8988T (cell line): ENCODE measurements at regions not wholly inside any gene's neighbourhood (a gene's known extent, or its start where the extent isn't known, plus 50 kb on each side); places are given as distances from the start of the nearest gene placed in this dataset.

Experiments
- DNase-seq: peaks from one replicate; pipeline ENCODE4 v3.0.0; 2011

DNA sequence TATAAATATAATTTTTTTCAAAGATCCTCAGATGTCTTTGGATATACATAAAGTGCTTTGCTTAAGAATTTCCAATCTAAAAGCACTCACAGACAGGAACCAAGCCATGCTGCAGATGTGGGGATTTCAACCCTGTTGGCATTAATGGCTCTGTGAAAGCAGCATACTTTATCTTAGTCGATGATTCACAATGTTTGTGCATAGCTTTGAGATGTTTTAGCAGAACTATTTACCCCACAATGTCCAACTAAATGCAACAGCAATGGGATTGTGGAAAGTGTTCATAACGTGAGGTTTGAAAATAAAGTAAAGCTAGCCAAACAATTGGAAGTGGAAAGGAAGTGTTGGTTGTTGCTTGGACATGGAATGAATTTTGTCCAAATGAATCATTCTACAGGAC, 371.4 kb downstream of the SOX2 start:
- DNase-seq: no peak

DNA sequence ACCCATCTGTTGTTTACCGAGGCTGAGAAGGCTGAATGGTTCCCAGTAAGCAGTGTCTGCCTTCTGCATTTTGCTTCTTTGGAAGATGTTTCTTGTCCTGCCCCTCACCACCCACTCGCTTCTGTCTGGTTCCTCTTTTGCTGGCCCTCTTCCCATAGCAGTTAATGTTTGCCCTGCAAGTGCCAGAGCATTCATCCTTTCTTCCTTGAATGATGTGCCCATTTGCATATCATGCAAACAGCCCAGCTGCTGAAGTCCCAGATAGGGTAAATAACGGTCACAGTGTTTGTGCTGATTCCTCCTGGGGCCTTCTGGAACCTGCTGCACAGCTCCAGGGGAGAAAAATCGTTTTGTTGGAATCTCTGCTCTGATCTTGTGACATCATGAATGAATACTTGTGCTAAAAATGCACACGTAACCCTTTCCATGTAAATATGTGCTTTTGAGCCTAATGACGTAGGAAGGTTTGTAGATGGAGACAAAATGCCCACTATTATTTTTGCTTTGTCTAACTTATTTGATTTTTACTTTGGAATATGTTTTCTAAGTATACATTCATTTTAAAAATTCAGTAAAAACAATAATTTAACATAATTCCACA, 381.0 kb downstream of the SOX2 start:
- no peak for DNase-seq

DNA sequence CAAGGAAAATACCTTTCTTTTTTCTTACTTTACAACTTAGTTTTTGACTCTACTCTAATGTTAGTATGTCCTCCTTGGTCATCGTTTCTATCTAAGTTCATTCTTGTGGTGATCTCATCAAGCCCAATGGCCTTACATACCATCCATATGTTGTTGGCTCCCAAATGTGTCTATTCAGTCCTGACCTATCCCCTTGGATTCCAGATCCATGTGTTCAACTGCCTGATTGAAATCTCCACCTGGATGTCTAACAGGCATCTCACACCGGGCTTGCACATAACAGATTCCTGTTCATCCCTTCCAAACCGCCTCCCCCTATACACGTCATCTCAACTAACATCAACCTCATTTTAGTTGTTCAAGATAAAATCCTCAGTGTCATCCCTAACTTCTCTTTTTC, 382.6 kb downstream of the SOX2 start:
- no peak for DNase-seq

DNA sequence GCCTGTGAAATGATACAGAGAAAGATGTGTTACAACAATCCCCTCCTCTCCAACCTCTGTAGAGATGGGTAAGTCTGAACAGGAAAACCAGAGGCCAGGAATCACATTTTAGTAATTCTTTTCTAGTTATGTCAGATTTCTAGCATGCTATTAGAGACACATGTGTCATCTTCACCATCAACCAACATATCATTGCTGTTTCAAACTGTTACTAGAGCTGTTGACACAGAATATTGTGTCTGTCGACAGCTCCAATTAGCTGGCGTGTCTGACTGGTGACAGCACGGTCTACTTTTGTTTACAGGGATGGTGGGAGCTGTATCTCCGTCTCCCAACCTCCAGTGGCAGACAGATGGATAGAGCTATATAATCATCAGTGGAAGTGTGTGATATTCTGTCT, 393.2 kb downstream of the SOX2 start:
- DNase-seq: no peak

DNA sequence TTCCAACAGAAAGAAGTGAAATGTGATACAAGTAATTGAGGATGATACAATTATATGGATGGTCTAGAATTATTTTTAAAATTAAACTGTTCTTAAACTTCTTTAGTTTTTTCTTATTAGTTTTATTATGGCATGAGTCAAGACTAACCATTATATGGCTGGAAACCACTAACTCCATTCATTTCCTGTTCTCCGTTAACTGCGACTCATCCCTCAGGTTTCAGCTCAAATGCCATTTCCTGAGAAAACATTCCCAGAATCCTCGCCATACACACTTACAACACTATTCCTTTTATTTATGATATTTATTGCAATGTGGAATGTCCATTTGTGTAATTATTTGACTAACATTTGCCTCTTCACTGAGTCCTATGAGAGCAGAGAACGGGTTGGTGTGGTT, 394.1 kb downstream of the SOX2 start:
- no peak for DNase-seq

DNA sequence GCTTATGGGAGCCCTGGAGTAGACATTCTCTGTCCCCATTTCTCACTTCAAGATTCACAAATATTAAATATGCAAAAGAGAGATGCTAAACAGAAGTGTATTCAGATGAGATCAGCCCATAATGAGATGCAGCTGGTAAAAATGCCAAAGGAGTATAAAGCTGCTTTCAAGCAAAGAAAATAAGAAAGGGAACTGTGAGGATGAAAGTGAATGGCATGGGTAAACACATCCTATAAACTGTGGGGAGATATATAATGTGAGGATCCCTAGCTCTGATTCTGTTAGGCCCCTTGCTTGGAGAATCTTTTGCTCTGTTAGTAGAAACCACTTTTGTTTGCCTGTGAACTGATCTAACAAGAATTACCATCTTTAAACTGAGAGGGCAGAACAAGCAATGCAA, 396.6 kb downstream of the SOX2 start:
- DNase-seq: no peak

DNA sequence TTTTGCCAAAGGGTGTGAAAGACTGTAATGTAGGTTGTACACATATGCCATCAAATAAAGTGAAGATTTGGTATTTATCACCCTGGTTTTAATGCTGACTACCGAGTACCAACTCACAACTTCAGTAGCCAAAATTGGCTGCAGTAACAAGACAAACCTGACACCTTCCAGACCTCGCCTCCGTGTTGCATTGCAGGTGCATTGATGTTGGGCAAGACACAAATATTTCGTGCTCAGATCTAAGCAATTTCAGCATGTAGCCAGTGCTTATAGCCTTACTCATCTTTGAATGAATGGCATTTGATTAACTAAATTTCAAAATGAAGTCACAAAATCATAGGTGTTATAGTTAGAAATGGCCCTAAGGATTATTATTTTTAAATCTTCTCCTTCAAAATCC, 400.2 kb downstream of the SOX2 start:
- no peak for DNase-seq

DNA sequence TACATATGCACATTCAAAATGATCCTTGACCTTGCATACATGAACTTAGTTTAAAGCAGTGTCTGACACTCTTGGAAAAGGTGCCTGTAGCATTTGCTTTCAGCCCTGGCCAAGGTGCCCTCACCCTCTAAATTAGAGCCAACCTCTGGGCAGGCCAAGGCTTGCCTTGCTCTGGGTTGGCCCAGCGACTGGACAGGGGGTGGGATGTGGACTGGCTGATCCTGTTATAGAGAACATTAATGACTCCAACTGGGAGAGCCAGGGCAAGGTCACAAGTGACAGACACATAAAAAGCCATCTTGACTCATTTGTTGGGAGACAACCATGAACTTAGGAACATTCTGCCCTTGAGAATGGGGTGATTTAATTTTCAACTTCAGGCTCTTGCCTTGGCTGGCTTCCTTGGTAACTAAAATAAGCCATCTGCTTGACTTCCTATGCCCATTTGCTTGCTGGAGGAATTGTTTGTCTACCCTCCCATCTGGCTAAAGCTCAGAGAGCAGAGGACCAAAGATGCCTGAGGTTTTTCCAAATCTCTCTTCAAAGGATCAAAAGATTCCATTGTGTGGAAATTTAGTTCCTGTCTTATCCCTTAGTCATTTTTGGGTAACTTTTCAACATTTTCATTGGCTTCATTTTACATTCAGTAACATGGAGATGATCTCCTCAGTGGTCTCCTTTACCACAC, 403.7 kb downstream of the SOX2 start:
- DNase-seq: no peak

DNA sequence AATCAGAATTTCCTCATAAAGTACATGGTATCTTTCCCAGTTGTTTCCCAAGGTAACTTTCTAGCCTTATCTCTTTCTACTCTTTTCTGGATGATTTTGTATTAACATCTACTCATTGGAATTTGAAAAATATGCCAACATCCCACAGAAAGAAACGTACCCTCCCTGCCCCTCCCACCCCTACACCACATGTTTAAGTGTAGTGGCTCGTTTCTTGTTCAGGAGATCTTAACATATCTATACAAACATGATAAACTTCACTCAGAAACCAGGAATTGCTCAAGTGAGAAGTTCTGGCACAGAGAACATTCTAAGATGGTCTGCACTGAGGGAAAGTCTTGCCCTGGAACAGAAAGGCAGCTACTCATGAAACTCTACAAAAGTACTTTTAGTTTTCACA, 404.7 kb downstream of the SOX2 start:
- DNase-seq: no peak

DNA sequence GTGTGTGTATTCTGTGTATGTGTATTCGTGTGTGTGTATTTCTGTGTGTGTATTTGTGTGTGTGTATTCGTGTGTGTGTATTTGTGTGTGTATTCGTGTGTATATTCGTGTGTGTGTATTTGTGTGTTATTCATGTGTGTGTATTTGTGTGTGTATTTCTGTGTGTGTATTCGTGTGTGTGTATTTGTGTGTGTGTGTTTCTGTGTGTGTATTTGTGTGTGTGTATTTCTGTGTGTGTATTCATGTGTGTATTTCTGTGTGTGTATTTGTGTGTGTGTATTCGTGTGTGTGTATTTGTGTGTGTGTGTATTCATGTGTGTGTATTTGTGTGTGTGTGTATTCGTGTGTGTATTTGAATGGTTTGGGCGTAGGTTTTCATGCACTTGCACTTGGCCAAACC, 405.4 kb downstream of the SOX2 start:
- no peak for DNase-seq

DNA sequence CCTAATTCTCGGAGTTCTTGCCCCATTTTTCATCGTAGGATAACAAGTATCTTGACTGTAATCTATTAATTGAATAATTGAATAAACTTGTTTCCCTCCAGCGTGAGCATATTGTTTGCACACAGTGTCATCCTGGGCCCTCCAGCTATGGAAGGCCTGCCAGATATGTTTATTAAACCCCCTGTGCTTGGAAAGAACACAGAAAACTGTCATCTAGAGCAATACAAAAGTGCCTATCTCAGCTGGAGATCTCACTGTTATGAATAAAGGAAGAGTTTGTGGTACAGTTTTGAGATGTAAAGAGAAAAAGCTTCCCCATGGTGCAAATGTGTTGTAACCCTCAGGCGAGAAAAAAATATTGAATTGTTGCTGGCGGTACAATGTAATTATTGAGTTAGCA, 405.9 kb downstream of the SOX2 start:
- no peak for DNase-seq

DNA sequence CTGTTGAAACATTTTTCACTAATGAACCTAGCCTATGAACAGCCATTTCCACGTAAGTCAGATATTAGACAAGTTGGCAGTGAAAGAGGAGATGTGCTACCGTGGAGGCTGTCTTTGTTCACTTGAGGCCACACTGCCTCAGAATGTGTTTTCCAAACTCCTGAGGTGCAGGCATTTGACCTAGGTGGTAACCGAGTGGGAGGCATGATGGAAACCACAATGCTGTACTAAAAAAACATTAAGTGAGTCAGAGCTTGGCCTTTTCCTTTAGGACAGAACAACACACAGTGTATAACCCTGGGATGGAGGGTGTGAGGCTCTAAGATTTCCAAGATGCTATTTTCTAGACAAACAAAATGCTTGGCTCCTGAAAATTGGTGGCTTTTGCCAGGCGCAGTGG, 406.3 kb downstream of the SOX2 start:
- DNase-seq: no peak

DNA sequence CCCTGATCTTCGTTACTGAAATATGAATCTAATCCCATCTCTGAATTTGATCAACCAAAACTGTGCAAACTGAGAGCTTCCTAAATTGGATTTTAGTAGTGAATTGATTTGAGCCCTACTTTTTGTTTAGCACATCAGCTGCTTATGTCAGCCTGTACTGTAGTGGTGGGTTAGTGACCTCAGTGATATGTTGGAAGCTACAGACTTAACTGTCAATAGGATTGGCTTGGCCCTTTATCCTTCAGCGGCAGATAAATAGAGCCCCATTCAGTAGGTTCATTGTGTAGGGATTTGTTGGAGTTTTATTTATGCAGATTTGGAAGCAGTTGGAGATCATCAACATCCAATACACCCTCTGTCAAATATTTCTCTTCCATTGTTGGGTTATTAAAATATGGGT, 409.7 kb downstream of the SOX2 start:
- no peak for DNase-seq

DNA sequence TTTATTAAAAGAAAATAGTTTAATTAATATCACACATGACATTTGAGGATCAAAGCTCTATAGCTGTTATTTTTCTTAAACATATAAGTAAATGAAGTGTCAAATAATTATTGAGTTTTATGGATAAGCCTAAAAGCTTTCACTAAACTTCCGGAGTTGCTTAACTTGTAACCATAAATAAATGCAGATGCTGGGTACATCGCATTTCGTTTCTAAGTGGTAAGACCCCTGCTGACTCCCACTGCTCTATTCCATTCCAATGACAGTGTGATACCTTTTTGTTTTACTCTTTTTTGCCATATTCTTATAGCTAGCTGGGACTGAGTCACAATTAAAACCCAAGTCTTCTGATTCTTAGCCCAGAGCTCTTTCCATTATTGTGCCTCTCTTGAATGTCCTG, 411.1 kb downstream of the SOX2 start:
- no peak for DNase-seq

DNA sequence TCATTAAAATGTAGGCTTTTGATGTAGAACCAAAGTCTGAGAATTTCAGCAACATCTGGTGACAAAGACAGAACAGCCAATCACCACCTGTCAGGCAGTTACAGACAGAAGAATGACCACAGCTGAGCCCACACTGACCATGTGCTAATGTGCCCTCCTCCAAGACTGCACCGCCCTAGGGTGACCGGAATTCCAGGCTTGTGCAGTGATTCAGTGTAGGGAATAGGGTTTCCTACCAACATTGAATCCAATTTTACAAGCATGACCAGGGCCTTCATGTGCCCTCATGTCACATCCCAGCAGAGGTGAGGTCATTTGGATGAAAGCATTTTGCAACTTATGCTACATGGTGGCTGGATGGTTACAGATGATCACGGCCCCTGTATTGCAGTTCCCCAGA, 412.5 kb downstream of the SOX2 start:
- DNase-seq: no peak

DNA sequence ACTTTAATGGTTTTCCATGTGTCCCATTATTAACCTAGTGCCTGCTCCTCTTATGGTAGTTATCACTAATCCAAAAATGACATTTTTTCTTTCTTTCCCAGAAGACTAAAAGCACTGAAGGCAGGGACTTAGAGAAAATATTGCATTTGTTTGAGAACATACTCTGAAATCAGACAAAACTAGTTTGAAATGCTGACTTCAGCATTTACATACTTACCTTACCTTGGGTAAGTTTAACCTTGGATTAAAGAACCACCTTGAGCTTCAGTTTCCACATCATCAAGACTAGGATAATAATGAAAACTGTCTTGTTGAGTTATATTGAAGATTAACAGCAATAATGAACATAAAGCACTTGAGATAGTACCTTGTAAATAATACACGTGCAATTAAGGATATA, 413.0 kb downstream of the SOX2 start:
- no peak for DNase-seq

DNA sequence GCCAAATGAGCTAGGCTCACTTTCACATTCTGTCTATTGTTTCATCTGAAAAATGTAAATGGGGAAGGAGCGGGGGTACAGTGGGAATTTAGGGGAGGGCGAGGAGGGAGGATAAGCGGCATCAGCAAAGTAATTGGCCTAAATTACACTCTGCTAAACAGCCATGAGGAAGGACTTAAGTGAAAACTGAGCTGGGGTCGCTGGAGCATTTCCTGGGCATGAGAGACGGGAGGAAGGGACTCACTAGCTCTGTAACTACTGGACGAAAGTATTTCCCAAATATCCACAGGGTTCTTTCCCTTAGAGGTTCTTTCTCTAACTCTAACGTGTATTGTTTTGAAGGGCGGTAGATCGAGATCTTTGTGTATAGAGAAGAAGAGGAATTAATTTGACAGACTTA, 418.0 kb downstream of the SOX2 start:
- no peak for DNase-seq

DNA sequence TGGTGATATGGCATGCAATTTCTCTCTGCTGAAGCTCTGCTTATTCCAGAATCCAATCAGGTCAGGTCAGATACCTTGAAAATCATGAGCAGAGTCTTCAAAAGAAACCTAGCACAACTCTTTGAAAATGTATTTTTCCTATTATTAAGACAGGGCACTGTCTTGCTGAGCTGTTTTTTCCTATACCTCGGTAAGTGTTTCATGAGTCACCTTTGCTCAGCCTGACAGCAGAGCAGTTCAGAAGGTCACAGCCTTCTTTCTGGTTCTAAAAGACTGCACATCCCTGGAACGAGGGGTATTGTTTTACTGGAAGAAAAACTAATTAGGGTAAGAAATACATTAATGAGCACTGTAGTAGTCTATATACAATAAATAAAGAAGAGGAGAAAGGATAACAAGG, 422.0 kb downstream of the SOX2 start:
- no peak for DNase-seq

DNA sequence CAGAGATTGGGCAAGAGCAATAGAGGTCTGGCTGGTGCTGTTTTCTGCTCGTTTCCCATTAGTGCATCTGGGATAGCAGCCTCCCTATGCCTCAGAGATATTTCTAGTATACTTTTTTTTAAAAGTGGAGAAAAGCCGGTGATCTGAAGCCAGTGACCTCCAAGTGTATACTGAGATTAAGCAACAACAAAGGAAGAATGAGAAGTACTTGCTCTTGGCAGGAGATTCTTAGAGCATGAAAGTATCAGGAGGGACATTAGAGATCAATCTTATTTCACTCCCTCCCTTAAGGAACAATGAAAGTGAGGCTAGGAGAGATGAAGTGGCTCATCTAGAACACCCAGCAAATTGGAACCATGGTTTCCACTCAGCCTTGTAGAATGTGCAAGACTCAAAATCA, 423.3 kb downstream of the SOX2 start:
- DNase-seq: no peak

DNA sequence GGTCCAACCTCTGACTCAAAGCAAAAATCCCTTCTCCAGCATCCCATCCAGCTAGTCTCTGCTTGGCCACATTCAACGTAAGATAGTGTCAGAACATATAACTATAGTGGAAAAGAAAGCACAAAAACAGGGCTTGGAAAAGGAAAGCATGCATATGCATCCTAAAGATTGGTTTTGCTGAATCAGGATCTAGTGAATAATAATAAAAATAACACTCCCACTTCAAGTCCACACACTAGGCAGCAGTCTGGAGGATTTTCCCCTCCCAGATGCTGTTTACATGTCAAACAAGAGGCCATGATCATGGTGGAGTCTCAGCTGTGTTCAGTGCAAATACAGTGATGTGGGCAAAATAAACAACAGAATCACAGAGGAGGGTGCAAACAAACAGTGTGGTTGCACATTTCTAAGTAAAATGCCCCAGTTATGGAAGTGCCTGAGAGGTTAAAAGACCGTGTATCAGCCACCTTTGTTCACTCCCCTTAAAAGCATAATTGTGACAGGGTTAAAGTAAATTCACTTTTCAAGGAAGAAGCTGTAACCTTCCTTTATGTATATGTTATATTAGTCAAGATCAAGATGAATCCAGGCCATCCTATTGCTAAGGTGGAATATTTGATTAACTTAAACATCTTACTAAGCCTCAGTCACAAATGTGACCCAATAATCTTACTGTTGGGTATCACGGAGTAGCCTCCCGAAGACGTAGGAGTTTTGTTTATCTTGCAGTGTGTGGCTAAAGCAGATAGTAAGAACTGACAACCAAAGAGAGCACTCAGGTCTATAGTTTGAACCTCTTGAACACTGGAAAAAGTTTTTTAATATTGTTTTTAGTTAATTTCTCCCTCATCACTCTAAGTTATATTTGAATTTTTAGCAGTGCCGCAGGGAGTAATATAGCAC, 424.5 kb downstream of the SOX2 start:
- DNase-seq: no peak

DNA sequence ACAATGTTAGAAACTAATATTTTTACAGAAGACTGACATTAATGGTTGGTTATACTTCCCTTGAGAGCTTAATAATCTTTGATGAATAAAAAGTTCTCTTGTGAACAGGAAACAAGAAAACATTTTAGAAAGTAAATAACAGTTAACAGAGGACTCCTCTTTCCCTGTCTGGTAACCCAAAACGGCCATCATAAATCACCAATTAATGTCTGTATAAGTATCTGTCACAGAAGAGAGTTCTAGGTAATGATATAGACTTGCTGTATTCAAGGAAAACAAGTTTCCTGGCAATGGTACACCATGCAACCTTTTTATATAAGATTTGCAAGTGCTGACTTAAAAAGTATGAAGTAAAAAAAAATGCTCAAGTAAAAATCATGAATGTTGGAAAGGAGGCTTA, 426.7 kb downstream of the SOX2 start:
- DNase-seq: no peak

DNA sequence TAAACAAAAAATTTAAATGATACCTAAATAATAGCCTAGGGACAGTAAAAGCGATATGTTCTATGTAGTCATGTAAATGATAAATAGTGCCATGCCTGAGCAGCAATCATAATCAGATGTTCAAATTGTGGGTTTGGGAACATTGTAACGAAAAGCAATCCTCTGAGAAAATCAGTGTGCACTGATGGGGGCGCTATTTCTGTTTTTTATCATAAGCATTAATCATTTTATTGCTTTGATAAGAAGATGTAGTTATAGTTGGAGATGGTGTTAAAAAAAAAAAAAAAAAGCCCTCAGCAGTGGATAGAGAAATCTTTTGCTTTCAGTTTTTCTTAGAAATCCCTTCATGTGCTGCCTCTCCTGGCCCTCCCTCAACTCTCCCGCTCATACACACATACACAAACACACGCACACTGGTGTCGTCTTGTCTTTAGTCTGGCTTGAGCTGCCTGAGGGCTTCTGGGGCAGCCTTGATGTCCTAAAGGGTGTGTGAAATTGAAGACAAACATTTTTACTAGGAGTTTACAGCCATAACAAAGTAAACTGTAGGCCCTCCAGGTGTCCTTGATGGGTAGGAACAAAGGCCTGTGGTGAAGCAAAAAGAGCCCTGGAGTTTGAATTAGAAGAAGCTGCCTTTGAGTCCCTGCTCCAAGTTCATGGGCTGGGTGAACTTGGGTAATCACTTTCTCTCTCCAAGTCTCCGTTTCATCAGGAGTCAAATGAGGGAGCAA, 428.1 kb downstream of the SOX2 start:
- DNase-seq: no peak

DNA sequence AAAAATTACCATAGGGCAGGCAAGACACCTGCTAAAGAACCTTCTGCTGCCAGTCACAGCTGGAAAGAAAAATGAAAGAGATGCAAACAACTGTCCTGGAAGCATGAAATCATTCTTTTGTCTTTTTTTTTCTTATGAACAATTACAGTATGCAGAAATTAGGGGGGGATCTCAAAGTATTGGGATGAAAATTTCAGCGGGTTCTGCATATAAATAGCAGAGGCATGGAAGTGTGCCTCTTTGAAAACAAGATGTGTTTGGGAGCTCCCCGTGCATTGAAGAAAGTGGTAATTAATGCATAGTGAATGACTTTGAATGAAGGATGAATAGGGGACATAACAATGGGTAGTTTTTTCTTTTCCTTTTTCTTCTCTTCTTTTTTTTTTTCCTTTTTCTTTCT, 431.2 kb downstream of the SOX2 start:
- DNase-seq: no peak

DNA sequence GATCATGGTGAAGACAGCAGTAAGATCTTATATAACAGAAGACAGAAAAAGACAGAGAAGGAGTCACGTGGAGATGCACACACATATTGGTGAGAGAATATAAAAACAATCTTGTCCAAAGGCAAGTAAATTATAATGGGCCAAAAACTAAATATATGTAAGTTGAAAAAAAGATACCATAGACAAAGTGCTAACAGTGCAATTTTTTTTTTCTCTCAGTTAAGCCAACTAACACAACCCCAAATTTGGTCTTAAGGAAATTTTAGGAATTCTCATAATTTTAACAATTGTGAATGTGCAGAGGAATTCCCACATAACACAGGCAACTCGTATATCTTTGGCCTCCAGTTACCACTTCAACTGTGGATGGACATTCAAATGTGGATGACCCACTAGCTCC, 432.2 kb downstream of the SOX2 start:
- DNase-seq: no peak
